GM19467 (cell line): ENCODE measurements at regions not wholly inside any gene's neighbourhood (a gene's known extent, or its start where the extent isn't known, plus 50 kb on each side); places are given as distances from the start of the nearest gene placed in this dataset.

Source experiments
- ATAC-seq: cut with Tn5 transposase; IDR thresholded peaks from one replicate; pipeline ENCODE4 v1.9.1; 2021; ENCODE audit warnings: mild to moderate bottlenecking, moderate library complexity; ENCODE audit not compliant: unreplicated experiment

DNA sequence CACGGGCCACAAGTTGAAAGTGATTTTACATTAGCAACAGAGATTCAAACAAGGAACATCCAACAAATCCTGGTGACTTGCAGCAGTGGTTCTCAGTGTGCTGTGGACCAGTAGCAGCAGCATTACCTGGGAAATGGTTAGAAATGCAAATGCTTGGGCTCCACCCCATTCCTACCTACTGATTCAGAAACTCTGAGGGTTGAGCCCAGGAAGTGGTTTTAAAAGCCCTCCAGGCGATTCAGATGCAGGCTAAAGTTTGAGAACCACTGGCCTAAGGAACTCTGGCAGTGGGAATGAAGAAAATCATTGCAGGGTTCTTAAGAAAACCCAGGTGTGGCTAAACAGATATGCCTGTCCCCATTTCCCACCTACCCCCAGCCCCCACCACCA, 398.8 kb downstream of the ENC1 start:
- no peak for ATAC-seq

DNA sequence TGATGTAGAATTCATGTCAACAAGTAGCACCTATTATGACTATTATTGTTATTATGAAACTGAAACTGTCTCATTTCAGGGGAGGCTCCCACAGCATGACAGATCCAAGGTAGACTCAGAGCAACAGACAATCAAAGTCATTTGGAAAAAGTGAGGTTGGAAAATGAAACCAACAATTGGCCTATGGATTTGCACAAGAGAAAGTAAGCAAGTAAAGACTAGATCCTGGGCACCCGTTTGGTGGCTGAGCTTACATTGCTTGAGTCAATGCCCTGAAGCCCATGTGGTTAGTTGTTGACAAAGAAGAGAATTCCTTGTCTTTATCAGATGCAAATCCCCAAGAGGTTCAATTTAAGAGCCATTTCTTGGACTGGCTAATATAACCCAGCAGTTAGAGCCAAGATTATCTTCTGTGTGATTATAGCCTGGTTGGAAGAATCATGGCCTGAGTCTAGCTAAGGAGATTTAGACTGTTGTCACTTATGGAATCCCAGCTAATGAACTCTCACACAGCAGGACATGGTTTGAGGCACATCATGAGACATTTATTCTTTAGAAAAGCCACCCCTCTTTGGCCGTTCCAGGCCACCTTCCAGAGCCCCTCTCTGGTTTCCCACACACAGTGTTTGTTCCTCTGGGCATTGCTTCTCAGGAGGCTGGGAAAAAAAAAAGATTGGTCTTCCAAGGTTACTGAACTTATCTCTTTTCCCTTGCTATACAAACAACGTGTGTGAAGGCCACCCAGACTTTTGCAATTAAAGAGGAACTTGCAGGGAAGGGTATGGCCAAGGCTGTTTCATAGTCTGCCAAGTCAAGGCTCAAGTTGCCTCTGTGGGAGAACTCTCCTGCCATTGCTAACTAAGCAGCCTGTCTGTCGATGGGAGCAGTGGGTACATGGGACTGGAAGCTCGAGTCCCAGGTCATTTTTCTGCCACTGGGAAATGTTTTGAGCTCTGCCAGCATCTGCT, 399.5 kb downstream of the ENC1 start:
- no peak for ATAC-seq

DNA sequence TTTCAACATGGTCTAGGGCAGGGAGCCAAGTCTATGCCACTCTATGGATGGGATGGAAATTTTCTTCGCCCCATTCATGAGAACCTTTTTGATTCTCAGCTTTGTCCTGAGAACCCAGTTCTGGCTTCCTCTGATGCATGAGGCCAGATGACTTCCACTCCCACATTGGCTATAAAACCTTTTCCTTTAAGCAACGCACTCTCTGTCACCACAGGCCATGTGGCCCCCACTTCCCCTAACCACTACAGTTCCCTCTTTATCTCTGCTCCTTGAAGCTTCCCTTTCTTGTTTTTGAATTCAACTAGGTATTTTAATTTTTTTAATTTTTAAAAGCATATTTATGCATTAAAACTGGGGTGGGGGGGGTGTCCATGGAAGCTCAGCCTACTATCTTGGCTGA, 401.3 kb downstream of the ENC1 start:
- no peak for ATAC-seq

DNA sequence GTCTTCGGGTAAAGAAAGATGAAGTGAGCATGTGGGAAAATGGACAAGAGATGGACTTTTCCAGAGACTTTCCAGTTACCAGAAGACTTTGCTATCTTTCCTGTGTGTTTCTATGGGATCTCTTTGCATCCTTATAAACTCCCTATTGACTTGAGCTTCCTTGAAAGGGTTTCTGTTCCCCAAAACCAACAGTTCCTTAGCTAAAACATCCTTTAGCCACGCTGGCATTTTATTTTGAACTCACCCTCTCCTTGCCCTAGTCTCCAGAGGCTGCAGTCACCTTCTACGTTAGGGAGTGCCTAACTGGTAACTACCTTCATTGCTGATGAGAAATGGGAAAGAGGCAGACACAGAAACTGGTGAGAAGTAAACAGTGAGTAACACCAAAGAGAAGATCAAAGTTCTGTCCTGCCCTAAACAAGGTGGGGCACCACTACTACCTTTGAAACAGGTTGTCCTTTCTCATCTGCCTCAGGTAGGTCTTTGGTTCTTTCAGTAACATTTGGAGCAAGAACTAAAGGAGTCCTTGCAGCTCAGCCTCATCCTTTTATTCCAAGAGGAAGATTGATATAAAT, 402.9 kb downstream of the ENC1 start:
- ATAC-seq: no peak

DNA sequence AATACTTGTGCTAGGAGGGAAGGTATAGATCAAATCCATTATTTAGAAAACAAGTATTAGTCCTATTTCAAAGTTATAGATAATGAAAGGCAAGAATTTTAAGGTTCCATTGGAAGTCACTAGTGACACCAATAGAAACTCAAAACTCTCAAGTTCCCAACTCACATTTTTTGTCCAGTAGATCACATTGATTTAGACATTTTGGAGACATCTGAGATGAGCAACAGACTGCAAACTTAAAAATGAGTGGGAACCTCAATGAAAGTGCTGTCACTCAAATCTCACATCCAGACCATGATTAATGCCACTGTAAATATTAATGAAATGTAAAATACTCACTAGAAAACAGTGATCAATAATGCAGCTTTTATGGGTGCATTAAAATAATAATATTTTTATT, 405.0 kb downstream of the ENC1 start:
- no peak for ATAC-seq

- no peak for ATAC-seq
These were observed 407.0 kb downstream of the ENC1 start for GRCh38 chr5:74233571-74233970.

GRCh38 chr5:74233091-74233490, 407.4 kb downstream of the ENC1 start:
- no peak for ATAC-seq

DNA sequence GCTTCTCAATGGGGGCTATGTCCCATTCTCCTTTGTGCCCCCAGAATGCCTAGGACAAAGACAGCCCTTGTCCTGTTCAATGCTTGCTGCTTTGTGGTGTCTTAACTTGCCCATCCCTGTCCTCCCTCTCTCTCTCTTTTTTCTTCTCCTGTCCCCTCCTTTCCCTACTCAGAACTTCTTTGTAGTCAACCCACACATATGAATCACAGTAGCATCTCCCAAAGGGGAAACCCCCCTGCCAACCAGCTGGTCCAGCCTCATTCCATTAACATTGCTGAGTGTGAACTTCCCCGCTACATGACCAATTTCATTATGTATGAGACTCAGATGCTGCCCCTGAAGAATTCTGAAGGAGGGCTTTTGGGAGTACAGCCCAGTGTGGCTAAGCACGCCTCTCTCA, 408.3 kb downstream of the ENC1 start:
- ATAC-seq: no peak

- no peak for ATAC-seq
These were observed 408.8 kb downstream of the ENC1 start for GRCh38 chr5:74231697-74232096.

GRCh38 chr5:74226716-74227485, 413.6 kb downstream of the ENC1 start:
- ATAC-seq: no peak

DNA sequence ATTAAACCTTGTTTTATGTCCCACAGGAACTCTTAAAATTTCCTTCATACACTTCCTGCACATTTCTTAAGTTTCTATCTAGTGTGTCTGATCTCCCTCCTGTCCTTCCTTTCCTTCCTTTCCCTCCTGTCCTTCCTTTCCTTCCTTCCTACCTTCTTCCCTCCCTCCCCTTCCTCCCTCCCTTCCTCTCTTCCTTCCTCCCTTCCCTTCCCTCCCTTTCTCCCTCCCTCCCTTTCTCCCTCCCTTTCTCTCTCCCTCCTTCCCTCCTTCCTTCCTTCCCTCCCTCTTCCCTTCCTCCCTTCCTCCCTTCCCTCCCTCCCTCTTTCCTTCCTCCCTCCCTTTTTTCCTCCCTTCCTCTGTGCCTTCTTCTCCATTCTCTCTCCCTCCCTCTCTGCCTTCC, 414.9 kb downstream of the ENC1 start:
- ATAC-seq: no peak

DNA sequence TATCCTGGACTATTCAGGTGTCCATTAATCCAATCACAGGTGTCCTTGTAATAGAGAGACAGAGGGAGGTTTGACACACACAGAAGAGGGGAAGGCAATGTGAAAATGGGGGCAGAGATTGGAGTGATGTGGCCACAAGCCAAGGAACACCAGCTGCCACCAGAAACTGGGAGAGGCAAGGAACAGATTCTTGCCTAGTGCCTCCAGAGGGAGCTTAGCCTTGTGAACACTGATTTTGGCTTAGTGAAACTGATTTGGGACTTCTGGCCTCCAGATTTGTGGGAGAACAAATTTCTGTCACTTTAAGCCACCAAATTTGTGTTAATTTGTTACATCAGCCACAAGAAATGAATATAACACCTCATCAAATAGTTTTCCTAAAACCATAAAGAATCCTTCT, 416.2 kb downstream of the ENC1 start:
- no peak for ATAC-seq

DNA sequence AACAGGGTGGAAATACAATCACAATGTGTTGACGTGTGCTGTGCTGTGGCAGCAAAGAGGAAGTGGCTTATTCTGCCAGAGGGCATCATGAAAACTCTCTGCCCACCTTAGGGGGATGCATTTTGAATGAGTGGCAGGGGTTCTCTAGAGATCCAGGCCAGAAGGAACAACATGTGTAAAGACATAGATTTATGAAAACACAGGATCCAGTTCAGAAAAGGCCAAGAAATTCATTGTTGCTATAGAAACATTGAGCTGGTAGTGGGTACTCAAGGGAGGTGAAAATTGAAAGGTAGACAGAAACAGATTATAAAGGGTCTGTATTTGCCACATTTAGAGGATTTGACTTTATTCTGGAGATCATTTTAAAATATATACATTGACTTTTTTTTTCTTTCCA, 417.7 kb downstream of the ENC1 start:
- ATAC-seq: no peak

DNA sequence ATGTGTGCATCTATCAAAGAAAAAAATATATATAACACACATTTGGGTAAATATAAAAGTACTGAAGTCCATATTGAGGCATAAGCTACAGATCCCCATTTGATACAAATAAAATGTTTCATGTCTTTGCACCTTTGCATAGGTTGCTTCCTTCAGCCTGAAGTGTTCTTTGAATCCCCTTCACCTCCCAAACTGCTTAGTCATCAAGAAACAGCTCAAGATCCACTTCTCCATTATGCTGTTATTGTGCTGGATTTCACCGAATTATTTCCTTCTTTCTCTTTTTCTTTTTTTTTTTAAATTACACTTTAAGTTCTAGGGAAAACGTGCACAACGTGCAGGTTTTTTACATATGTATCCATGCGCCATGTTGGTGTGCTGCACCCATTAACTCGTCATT, 419.1 kb downstream of the ENC1 start:
- ATAC-seq: no peak

DNA sequence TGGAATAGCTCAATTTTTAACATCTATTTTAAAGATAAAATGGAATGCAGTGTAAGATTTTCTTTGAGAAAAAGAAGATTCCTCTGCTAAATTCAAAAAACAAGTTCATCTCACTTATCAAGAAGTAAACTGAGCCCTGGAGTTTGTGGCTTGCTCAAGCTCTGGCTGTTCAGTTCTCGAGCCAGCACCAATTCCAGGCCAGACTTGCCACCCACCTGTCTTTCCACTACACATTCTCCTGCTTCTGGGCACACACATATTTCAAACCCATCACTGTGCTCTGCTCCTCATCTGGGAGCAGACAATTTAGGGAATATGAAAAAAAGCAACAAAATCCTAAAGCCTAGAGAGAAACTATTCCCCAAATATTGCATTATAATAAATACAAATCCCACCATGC, 424.5 kb downstream of the ENC1 start:
- ATAC-seq: no peak

- no peak for ATAC-seq
These were observed 428.2 kb downstream of the ENC1 start for GRCh38 chr5:74212336-74212735.

DNA sequence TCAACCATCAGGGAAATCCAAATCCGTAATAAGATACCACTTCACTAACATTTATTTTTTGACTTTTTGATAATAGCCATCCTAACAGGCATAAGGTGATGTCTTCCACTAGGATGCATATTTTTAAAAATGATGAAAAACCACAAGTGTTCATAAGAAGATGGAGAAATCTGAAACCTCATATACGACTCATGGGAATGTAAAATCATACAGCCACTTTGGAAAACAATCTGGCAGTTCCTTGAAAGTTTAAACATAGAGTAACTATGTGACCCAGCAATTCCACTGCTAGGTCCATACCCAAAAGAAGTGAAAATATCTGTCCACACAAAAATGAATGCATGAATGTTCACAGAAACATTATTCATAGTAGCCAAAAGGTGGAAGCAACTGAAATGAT, 431.0 kb downstream of the ENC1 start:
- ATAC-seq: no peak

DNA sequence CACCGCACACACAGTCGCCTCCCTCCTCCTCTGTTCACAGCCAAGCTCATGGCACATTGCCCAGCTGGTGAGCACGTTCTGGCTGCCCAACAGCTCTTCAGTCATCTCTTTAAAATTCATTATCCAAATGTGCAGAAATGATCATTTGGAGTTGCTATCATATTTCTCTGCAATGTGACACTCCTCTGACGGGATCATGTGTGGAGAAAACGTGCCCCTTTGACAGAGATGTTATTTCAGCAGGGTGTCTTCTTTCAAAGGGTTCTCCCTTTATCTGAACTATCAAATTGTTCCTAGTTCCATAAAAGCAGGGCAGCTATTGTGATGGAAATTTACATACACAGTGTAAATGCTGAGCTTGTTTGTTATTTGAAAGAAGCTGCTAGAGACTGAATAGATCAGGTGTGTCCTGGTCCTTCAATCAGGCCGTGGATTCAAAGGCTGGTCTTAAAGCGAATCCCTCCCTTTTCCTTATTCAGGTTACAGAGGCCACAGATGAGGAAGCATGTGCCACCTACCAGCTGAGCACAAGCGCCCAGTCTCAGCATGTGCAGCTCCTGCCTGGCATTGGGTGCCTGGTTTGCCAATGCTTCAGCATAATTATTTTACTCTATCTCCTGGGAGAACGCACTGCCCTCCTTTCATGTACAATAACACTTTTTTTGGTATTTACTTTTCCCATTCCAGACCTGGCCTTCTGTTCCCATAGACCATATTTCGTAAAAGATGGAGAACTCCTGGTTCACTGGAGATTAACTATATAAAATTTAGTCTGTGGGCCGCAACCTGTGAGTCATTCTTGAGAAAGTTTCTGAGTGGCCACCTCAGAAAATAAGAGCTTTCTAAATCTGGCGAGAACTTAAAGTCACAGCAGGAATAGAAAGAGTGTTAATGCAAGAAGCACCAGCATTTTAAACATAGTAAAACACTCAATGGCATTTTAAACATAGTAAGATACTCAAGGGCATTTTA, 433.7 kb downstream of the ENC1 start:
- no peak for ATAC-seq

DNA sequence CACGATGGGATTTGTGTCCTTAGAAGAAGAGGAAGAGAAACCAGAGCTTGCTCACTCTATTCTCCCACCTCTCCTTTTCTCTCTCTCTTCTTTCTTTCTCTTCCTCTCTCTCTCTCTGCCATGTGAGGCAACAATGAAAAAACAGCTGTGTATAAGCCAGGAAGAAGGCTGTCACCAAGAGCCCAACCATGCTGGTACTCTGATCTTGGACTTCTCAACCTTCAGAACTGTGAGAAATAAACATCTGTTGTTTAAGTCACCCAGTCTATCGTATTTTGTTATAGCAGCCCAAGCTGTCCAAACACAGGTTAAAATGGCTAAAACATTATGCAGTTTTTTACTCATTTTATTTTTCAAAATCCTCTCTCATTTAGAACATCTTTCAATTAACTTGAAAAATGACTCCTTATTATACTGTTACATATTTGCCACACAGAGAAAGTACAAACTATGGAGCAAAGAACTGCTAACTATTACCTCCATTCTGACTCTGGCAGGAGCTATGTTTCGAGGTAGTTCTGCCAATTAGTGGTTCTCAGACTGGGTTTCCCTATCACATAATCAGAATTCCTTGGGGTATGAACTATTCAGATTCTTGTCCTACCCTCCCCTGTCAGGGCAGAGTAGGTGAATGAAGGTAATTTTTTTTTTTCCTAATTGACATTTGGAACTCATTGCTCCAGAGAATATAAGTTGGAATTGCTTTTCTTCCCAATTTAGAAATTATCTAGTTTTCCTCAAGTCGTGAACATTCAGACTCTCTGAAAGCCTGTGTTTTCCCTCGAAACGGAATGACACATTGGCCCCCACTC, 434.6 kb downstream of the ENC1 start:
- ATAC-seq: no peak
